ENCODE measurements at regions not wholly inside any gene's neighbourhood (a gene's known extent, or its start where the extent isn't known, plus 50 kb on each side); places are given as distances from the start of the nearest gene placed in this dataset.

DNA sequence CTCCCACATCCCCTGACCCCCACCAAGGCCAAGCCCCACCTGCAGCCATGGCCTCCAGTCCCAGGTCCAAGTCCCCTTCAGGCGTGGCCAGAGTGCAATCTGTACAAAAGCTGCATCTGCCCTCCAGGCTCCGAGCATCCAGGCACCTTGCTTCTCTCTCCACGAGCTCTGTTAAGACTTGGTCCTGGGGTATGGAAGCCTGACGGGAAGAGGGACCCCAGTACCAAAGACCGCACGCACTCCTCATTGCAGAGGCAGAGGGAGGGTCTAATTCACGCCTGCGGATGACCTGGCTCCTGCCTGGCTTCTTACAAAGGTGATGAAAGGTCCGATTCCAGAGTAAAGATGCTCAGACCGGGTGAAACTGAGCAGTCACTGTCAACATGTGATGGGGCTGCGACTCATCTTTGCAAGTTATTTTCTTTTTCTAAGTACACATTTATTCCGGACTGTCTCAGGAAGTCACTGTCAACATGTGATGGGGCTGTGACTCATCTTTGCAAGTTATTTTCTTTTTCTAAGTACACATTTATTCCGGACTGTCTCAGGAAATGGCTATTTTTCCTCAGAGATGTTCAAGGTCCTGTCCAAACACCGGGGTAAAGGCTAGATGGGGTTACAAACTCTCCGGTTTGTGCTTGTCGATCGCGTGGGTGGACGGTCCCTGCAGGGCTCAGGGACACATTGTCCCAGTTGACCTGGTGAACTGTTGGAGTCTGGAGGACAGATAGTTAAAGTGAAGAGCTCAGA, 252.0 kb upstream of the IRX4 start:
- intact Hi-C loops (cut with DNase I) = no loop called here
- DNase-seq (ENCODE audit: missing footprints) = no peak
- ATAC-seq = no peak

DNA sequence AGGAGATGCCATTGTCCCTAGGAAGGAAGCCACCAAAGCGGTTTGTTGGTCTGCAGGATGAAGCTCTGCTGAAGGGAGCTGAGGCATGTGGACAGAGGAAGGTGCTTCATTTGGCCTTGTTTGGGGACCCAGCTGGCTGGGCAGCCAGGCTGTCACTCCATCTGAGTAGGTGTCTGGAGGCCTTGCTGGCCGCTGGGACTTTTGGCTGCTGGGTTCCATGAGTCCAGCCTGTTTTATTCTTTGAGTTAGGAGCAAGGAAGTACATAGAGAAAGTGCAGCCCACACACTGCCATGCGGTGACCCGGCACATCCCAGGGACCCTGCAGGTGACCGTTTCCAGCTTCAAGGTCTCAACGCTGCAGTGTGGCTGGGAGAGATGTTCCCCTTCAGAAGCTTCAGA, 251.2 kb upstream of the IRX4 start:
- no peak for DNase-seq (ENCODE audit: missing footprints)
- ATAC-seq = no peak
- intact Hi-C loops (cut with DNase I) = no loop called here

DNA sequence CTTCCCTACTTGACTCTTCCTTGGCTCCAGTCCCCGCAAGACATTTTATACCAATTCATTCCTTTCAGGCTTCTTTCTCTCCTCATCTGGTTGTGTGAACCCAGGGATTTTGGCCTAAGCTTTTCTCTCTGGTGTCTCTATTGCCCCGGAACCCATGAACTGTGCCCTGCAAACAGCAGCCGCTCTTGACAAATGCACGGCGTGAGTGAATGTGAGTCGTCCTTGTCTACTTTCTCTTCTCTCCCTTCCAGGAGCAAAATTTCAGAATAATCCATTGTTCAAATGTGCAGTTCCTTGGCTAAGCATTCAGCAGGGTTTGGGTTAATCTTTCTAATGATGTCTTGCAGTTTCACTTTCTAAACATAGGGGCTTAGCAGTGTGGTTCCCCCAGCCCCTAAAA, 250.4 kb upstream of the IRX4 start:
- intact Hi-C loops (cut with DNase I) = no loop called here
- DNase-seq (ENCODE audit: missing footprints) = no peak
- ATAC-seq = no peak

DNA sequence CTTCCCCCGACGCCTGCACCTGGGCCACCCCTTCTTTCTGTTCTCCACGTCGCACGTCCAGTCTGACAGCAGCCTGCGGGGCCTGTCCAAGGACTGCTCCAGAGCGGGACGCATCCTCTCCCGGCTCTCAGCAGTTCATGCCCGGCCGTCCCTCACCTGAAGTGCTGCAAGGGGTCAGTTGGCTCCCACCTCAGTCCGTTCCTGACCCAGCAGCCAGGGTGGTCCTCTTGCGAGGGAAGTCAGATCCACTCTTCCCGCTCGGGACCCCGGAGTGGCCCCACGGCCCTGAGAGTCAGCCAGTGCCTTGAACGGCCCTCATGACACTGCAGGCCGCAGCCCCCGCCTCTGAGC, 249.7 kb upstream of the IRX4 start:
- ATAC-seq = no peak
- no peak for DNase-seq (ENCODE audit: missing footprints)
- intact Hi-C loops (cut with DNase I) = no loop called here

- DNase-seq (ENCODE audit: missing footprints) (no peak), ATAC-seq (no peak)
- intact Hi-C loops (cut with DNase I) = no loop called here
These were observed 249.2 kb upstream of the IRX4 start for GRCh38 chr5:2131826-2132496.

GRCh38 chr5:2131196-2131595, 248.5 kb upstream of the IRX4 start:
- no peak for DNase-seq (ENCODE audit: missing footprints)
- intact Hi-C loops (cut with DNase I) = no loop called here
- no peak for ATAC-seq

DNA sequence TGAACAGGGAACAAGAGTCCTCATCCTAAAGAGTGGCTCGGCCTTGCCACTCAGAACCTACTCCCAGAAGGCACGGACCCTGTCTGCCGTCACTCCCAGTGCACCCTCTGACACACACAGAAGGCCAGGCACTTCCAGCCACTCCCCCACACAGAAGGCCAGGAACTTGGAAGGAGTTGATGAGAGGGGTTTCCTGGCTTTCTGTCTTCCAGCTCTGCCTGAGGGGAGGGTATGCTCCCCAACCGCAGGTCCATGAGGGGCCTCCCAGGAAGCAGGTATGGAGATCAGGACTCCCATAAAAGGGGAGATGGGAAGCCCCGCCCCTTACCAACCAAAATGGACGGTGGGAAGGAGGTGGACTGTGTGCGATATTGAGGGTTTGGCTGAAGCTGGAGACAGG, 247.6 kb upstream of the IRX4 start:
- ATAC-seq (no peak), DNase-seq (ENCODE audit: missing footprints) (no peak)
- intact Hi-C loops (cut with DNase I) = no loop called here

GRCh38 chr5:2129568-2130272, 247.0 kb upstream of the IRX4 start:
- DNase-seq (ENCODE audit: missing footprints) = no peak
- no peak for ATAC-seq
- intact Hi-C loops (cut with DNase I) = no loop called here

DNA sequence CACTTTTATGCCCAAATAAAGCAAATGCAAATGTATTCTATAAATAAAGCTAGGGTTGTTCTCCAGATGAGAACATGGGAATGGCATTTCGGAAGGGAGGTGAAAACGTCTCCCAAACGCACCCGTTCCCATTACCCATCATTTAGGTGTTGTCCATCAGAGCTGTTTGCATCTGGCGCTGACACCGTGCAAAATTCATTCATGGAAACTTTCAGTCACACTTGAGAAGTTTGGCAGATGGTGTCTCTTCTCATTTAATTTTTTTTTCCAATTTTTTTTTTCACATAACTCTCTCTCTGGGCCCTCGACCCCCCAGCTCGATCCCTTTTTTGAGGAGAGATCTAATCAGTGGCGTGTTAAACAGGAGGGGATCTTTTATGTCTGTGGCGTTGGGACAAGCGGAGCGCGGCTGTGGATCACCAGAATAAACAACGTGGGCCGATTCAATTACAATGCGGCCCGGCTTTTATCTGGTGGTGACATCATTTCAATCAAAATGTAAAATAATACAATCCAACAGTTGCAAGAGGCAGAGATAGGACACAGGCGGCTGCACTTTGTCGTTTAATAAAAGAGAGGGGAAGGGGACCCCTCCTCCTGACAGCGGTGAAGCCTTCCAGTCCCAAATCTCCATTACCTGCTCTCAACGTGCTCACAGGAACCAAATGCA, 246.1 kb upstream of the IRX4 start:
- ATAC-seq (no peak), DNase-seq (ENCODE audit: missing footprints) (no peak)
- intact Hi-C loops (cut with DNase I) = no loop called here

DNA sequence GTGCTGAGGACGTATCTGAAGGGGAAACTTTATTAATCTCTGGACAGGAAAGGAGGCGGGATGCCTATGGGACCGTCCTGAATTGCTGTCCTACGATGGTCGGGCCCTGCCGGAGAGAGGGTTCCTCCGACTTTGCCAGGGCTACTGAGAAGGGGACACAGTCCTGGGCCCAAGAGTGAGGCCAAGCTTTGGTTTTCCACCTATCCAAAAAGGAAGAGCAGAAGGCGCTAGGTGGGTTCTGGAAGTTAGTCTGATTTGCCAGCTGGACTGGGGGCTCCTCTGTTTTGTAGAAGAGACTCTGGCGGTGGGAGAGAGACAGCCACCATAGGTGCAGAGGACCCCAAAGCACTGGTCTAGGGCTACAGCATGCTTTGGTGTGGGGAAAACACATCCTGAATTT, 243.8 kb upstream of the IRX4 start:
- no peak for DNase-seq (ENCODE audit: missing footprints)
- intact Hi-C loops (cut with DNase I) = no loop called here
- ATAC-seq = no peak

DNA sequence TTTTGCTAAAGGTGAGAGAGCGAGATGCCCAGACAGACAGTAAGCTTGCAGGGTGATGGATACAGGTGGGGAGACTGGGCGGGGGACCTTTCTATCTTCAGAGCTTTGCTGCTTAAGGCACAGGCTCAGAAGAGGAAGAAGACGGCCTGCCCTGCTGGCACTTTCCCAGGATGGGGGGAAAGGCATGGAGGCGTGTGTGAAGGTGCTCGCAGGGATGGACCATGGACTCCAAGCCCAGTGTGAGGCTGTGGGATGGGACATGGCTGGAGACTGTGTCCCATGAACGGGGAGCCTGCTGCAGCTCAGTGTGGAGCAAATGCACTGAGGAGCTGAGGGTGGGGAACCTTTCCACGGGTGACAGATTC, 243.2 kb upstream of the IRX4 start:
- DNase-seq (ENCODE audit: missing footprints) (no peak), ATAC-seq (no peak)
- intact Hi-C loops (cut with DNase I) = no loop called here

DNA sequence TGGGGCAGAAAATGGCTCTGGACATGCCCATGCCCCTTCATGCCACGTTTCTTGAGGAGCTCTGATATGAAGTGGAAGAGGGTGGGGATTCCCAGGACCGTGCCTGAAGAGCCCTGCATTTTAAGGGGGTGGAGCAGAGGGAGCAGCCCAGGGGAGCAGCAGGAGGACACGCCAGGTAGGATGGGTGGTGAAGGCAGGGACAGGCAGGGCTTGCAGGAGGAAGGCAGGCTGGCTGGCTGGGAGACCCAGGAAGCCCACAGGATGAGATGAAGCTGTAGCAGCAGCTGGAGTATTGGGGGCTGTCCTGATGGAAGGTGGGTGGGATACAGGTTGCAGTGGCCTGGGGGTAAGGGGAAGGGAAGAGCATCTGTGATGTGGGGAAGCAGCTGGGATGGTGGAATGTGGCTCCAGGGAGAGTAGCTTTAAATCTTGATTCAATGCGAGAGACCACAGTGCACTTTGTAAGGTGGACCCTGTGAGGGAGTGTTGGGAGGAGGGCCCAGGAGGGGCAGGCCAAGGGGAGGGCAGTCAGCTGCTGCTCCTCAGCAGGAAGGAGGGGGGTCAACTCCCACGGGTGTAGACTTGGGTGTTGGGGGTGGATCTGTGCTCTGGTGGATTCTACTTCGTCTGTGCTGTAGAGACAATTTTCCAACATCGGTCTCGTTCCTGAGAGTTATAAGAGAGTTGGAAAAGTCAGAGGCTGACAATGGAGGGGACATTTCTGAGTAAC, 242.6 kb upstream of the IRX4 start:
- intact Hi-C loops (cut with DNase I) = no loop called here
- no peak for DNase-seq (ENCODE audit: missing footprints)
- ATAC-seq = no peak

DNA sequence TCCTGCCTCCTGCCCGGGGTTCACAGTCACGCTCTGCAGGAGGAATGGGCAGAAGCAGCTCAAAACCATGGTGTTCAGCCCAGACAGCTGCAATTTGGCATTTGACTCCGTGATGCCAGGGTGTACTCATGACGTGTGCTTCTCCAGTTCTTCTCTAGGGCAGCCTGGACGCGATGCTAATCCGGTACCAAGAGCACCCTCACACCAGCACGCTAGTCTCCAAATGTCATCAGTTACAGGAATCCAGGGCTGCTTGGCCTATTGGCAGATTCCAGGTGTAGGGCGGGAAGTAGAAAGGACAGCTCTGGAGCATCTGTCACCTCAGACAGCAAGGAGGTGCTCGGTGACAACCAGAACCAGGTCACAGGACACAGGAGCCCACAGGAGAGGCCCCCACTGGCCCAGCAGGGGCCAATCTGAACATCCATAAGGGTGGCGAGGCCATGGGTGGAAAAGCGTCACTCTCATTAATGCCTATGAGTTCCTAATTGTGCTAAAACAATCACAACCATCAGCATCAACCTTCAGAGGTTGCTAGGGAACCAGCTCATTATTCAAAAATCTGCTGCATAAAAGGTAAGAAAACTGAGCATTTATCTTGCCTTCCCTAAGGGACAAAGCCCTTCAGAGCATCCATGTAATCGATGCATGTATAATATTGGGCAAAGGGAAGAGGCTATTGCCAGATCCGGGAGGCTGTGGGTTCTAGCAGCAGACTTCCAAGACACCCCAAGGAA, 241.9 kb upstream of the IRX4 start:
- DNase-seq (ENCODE audit: missing footprints) = no peak
- ATAC-seq = no peak
- intact Hi-C loops (cut with DNase I) = no loop called here

DNA sequence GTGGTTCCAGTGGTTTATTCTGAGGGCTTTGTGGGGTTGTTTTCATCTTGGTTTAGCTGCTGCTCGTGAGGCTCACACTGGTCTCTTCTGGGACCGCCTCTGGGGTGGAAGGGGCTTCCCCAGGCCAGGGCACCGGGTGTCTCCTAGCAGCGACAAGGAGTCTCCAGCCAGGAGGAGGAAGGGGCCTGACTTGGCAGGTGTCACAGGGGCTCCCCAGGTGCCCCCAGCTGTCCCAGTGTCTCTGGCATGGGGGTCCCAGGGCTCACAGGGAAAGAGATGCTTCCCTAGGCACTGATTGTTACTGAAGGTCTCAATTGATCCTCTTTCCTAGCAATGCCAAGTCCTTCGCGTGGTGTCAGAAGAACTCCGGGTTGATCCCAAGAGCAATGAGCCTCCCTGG, 241.1 kb upstream of the IRX4 start:
- ATAC-seq (no peak), DNase-seq (ENCODE audit: missing footprints) (no peak)
- intact Hi-C loops (cut with DNase I) = no loop called here

- ATAC-seq (no peak), DNase-seq (ENCODE audit: missing footprints) (no peak)
- intact Hi-C loops (cut with DNase I) = no loop called here
These were observed 237.6 kb upstream of the IRX4 start for GRCh38 chr5:2120361-2120760.

GRCh38 chr5:2119573-2119972, 236.8 kb upstream of the IRX4 start:
- intact Hi-C loops (cut with DNase I) = no loop called here
- no peak for DNase-seq (ENCODE audit: missing footprints)
- ATAC-seq = no peak

DNA sequence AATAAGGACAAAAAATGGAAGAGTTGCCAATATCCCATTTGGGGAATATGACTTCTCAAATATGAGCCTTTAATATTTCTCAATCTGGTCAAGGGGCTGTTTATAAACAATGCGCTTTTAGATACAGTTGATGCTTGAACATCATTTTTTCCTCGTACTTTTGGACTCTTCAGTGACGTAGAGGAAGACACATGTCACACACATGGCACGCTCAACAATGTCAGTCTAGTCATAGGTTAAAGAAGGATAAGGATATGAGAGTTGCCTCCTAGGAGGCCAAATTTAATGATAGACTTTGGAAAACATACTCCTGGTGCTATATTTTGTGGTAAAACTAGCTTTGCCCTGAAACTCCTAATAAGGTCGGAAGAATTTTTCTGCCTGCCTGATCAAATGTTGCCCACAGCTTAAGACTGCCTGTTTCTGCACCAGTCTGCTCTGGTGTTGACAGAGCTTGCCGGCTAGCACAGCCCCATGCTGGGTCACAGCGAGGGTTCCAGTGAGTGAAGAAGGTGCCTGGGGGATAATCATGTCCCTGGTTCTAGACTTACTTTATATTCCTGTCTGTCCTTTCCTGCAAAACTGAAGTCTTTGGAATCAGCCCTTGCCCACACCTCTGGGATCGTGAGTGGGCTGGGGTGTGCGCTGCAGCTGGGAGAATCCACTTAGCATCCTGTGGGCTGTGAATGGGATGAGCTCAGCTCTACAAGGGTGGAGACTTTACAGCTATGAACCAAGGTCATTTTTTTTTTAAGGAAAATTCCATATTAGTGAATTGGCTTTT, 230.8 kb upstream of the IRX4 start:
- intact Hi-C loops (cut with DNase I) = no loop called here
- DNase-seq (ENCODE audit: missing footprints) = no peak
- no peak for ATAC-seq

All from Right ventricle myocardium inferior (tissue), 1 donor.